GM12865 (cell line): ENCODE measurements at regions not wholly inside any gene's neighbourhood (a gene's known extent, or its start where the extent isn't known, plus 50 kb on each side); places are given as distances from the start of the nearest gene placed in this dataset.

Experiments used
- DNase-seq: peaks from one replicate; pipeline ENCODE4 v3.0.0; 2010; ENCODE audit warnings: low read depth
- H3K4me3 ChIP-seq: 2 replicates; pipeline ENCODE4 v1.5.1; 2011; ENCODE audit warnings: mild to moderate bottlenecking, low read depth, low read length, control low read depth
- CTCF ChIP-seq: IDR thresholded peaks from 2 replicates; pipeline ENCODE4 v1.5.1; 2011; ENCODE audit warnings: low read length, control low read depth, low read depth, inconsistent platforms; ENCODE audit not compliant: insufficient read depth; ENCODE audit errors: missing control alignments

- no peak for TF ChIP-seq CTCF
- peak; percentile 3 for DNase-seq
- H3K4me3 ChIP-seq, result no peak overlapping the region
These were observed 213.0 kb upstream of the VEGFC start for GRCh38 chr4:177005674-177006230.

GRCh38 chr4:177006331-177006730 is 213.6 kb upstream of the VEGFC start:
- no peak for TF ChIP-seq CTCF
- DNase-seq, result no peak
- H3K4me3 ChIP-seq, result no peak overlapping the region

- DNase-seq, result no peak
- no peak overlapping the region for H3K4me3 ChIP-seq
- no peak for TF ChIP-seq CTCF
These were observed 215.5 kb upstream of the VEGFC start for GRCh38 chr4:177008071-177008835.

GRCh38 chr4:177008836-177009501 is 216.2 kb upstream of the VEGFC start:
- DNase-seq, result no peak
- no peak for TF ChIP-seq CTCF
- no peak overlapping the region for H3K4me3 ChIP-seq

- TF ChIP-seq CTCF, result no peak
- H3K4me3 ChIP-seq, result no peak overlapping the region
- no peak for DNase-seq
These were observed 217.7 kb upstream of the VEGFC start for GRCh38 chr4:177010418-177010817.

GRCh38 chr4:177012918-177013545 is 220.3 kb upstream of the VEGFC start:
- H3K4me3 ChIP-seq, result no peak overlapping the region
- DNase-seq, result no peak
- TF ChIP-seq CTCF, result no peak
